CD4-positive, alpha-beta T cell (primary cell): ENCODE measurements at regions not wholly inside any gene's neighbourhood (a gene's known extent, or its start where the extent isn't known, plus 50 kb on each side); places are given as distances from the start of the nearest gene placed in this dataset.

Source experiments
- ATAC-seq: fragments of 200-7000 bp; cut with Tn5 transposase; one replicate; pipeline ENCODE4 v1.10.0; 2022; ENCODE audit warnings: mild to moderate bottlenecking; ENCODE audit not compliant: poor library complexity
- CTCF ChIA-PET: fragments of 350-600 bp; sonication (Branson Sonifier 250); formaldehyde crosslinking; loops from one replicate; lab custom pipeline; 2021; ENCODE audit warnings: antibody characterized with exemption, inconsistent platforms; lab: Charles Lee
- POLR2A ChIA-PET: fragments of 350-600 bp; sonication (Branson Sonifier 250); formaldehyde crosslinking; loops from one replicate; lab custom pipeline; 2021; ENCODE audit warnings: antibody characterized with exemption, inconsistent platforms; lab: Charles Lee
- DNase-seq, 14 experiments: peaks; one replicate each; pipeline ENCODE4 v3.0.0-alpha.2; 2013 to 2020; ENCODE audit warnings: mixed read lengths in 2 of 14
- H3K27ac ChIP-seq, 2 donors: one replicate each; pipeline versions ENCODE4 v1.5.1 to v1.7.0; 2013; ENCODE audit warnings: low read length in 2 of 2, low read depth in 1 of 2, mild to moderate bottlenecking in 1 of 2
- H3K27me3 ChIP-seq, 2 experiments: 1 replicate in 1 of 2; 2 replicates in 1 of 2; pipeline versions ENCODE4 v1.6.1 to v1.7.0; 2013; ENCODE audit warnings: low read length in 2 of 2, control low read depth in 1 of 2, mild to moderate bottlenecking in 1 of 2, moderate library complexity in 1 of 2; ENCODE audit not compliant: insufficient read depth in 2 of 2, control insufficient read depth in 1 of 2
- H3K36me3 ChIP-seq: one replicate; pipeline ENCODE4 v1.6.1; 2013; ENCODE audit warnings: low read length, control low read depth; ENCODE audit not compliant: insufficient read depth
- H3K4me1 ChIP-seq: one replicate; pipeline ENCODE4 v1.6.1; 2013; ENCODE audit warnings: low read length, control low read depth; ENCODE audit not compliant: insufficient read depth
- H3K4me3 ChIP-seq: one replicate; pipeline ENCODE4 v1.5.1; 2013; ENCODE audit warnings: mild to moderate bottlenecking, low read length, moderate library complexity
- H3K9me3 ChIP-seq, 2 experiments: 1 replicate in 1 of 2; 2 replicates in 1 of 2; pipeline versions ENCODE4 v1.6.1 to v1.7.0; 2013; ENCODE audit warnings: low read length in 2 of 2, mild to moderate bottlenecking in 2 of 2, control low read depth in 1 of 2, moderate library complexity in 1 of 2; ENCODE audit not compliant: control insufficient read depth in 1 of 2, insufficient read depth in 1 of 2
- H3K27ac Mint-ChIP-seq: one replicate; pipeline ENCODE4 v1.8.0; 2020; ENCODE audit warnings: mixed read lengths
- H3K27me3 Mint-ChIP-seq: one replicate; pipeline ENCODE4 v1.8.0; 2021; ENCODE audit warnings: mixed read lengths
- H3K36me3 Mint-ChIP-seq: one replicate; pipeline ENCODE4 v1.8.0; 2021; ENCODE audit warnings: low read depth, mixed read lengths
- H3K4me1 Mint-ChIP-seq: one replicate; pipeline ENCODE4 v1.8.0; 2021; ENCODE audit warnings: low read depth, mixed read lengths
- H3K4me3 Mint-ChIP-seq: one replicate; pipeline ENCODE4 v1.8.0; 2020; ENCODE audit warnings: mild to moderate bottlenecking, mixed read lengths
- H3K9me3 Mint-ChIP-seq: one replicate; pipeline ENCODE4 v1.8.0; 2020; ENCODE audit warnings: mixed read lengths
- CTCF ChIP-seq: fragments of 200-600 bp; IDR thresholded peaks from one replicate; pipeline ENCODE4 v1.8.0; 2022; ENCODE audit warnings: antibody characterized with exemption, mild to moderate bottlenecking
- intact Hi-C, 2 experiments: fragments of 100-400 bp; cut with DNase I in 1 of 2; cut with micrococcal nuclease in 1 of 2; formaldehyde crosslinking; loops; one replicate each; pipeline versions ENCODE4 v1.15.1 to v1.9.0; 2023 to 2025; cut with DNase I, micrococcal nuclease

GRCh38 chr2:78201064-78201575, 678.9 kb upstream of the LRRTM4 start:
- Mint-ChIP-seq H3K36me3 (no peaks in the 10 kb centered on the region), H3K27me3 (no peaks in the 10 kb centered on the region), H3K9me3 (peaks cover 22% of the 10 kb centered on the region), H3K4me1 (no peaks in the 10 kb centered on the region), H3K4me3 (no peak overlapping the region), H3K27ac (no peak overlapping the region)
- no peaks in the 10 kb centered on the region for H3K36me3 ChIP-seq
- ChIA-PET POLR2A (no interaction called here), CTCF (no interaction called here)
- ATAC-seq: no peak
- no peaks in the 10 kb centered on the region for H3K27me3 ChIP-seq
- TF ChIP-seq CTCF: no peak
- intact Hi-C loops: no loop called here
- H3K27ac ChIP-seq: no peak overlapping the region
- no peaks in the 10 kb centered on the region for H3K4me1 ChIP-seq
- DNase-seq: no peak
- H3K4me3 ChIP-seq: no peak overlapping the region
- H3K9me3 ChIP-seq: peaks cover 0 to 3% of the 10 kb centered on the region in 2 experiments

- ChIA-PET POLR2A (no interaction called here), CTCF (no interaction called here)
- Mint-ChIP-seq H3K4me3 (no peak overlapping the region), H3K36me3 (no peaks in the 10 kb centered on the region), H3K9me3 (peaks cover 22% of the 10 kb centered on the region), H3K27me3 (no peaks in the 10 kb centered on the region), H3K4me1 (no peaks in the 10 kb centered on the region), H3K27ac (no peak overlapping the region)
- ATAC-seq: no peak
- peaks cover 0 to 3% of the 10 kb centered on the region in 2 experiments for H3K9me3 ChIP-seq
- no peaks in the 10 kb centered on the region for H3K4me1 ChIP-seq
- no peak for DNase-seq
- no peaks in the 10 kb centered on the region for H3K36me3 ChIP-seq
- no peaks in the 10 kb centered on the region for H3K27me3 ChIP-seq
- no peak overlapping the region for H3K27ac ChIP-seq
- no peak for TF ChIP-seq CTCF
- intact Hi-C loops: no loop called here
- H3K4me3 ChIP-seq: no peak overlapping the region
Observed at GRCh38 chr2:78202366-78202765, 680.2 kb upstream of the LRRTM4 start.

GRCh38 chr2:78202986-78203670, 681.0 kb upstream of the LRRTM4 start:
- no peaks in the 10 kb centered on the region for H3K4me1 ChIP-seq
- no peak overlapping the region for H3K27ac ChIP-seq
- ATAC-seq (no peak), DNase-seq (no peak)
- TF ChIP-seq CTCF: no peak
- Mint-ChIP-seq H3K27me3 (no peaks in the 10 kb centered on the region), H3K9me3 (peaks cover 22% of the 10 kb centered on the region), H3K4me3 (no peak overlapping the region), H3K36me3 (no peaks in the 10 kb centered on the region), H3K4me1 (no peaks in the 10 kb centered on the region), H3K27ac (no peak overlapping the region)
- peaks cover 0 to 3% of the 10 kb centered on the region in 2 experiments for H3K9me3 ChIP-seq
- CTCF ChIA-PET: no interaction called here
- intact Hi-C loops: no loop called here
- no peaks in the 10 kb centered on the region for H3K27me3 ChIP-seq
- no peak overlapping the region for H3K4me3 ChIP-seq
- no peaks in the 10 kb centered on the region for H3K36me3 ChIP-seq
- POLR2A ChIA-PET: no interaction called here
